KG1 (cell line): ENCODE measurements at regions not wholly inside any gene's neighbourhood (a gene's known extent, or its start where the extent isn't known, plus 50 kb on each side); places are given as distances from the start of the nearest gene placed in this dataset.
A peak's percentile ranks its signal among the peaks of the same experiment; 100 is the strongest.
"Not testable (repeated sequence)": the region's sequence is repeated elsewhere in the genome, so short reads cannot be mapped to it uniquely, and the experiment has no call there.

Experiments used
- DNase-seq: peaks from one replicate; lab custom pipeline; 2025; lab: John Stamatoyannopoulos, UW

- no peak for DNase-seq
Measured at GRCh38 chr2:8370258-8370802, 311.5 kb upstream of the ID2 start.

- DNase-seq, result no peak
Measured at GRCh38 chr2:8371653-8372052, 310.2 kb upstream of the ID2 start.

GRCh38 chr2:8374782-8375181 is 307.1 kb upstream of the ID2 start:
- no peak for DNase-seq

- DNase-seq, result no peak
Measured at GRCh38 chr2:8376603-8377410, 305.0 kb upstream of the ID2 start.

GRCh38 chr2:8378016-8378810 is 303.6 kb upstream of the ID2 start:
- no peak for DNase-seq

GRCh38 chr2:8379128-8379527 is 302.7 kb upstream of the ID2 start:
- no peak for DNase-seq

- DNase-seq, result no peak
Measured at GRCh38 chr2:8379549-8379948, 302.3 kb upstream of the ID2 start.

- DNase-seq, result no peak
Measured at GRCh38 chr2:8380026-8380425, 301.8 kb upstream of the ID2 start.

GRCh38 chr2:8380566-8380965 is 301.3 kb upstream of the ID2 start:
- DNase-seq, result peak; percentile 37

GRCh38 chr2:8382485-8382884 is 299.4 kb upstream of the ID2 start:
- no peak for DNase-seq

- DNase-seq, result not testable (repeated sequence)
Measured at GRCh38 chr2:8386748-8387147, 295.1 kb upstream of the ID2 start.

GRCh38 chr2:8388781-8389180 is 293.1 kb upstream of the ID2 start:
- no peak for DNase-seq

- no peak for DNase-seq
Measured at GRCh38 chr2:8389431-8390108, 292.3 kb upstream of the ID2 start.

GRCh38 chr2:8391126-8391525 is 290.7 kb upstream of the ID2 start:
- no peak for DNase-seq

- DNase-seq, result no peak
Measured at GRCh38 chr2:8391584-8391983, 290.3 kb upstream of the ID2 start.

GRCh38 chr2:8392098-8392866 is 289.6 kb upstream of the ID2 start:
- no peak for DNase-seq

- no peak for DNase-seq
Measured at GRCh38 chr2:8393506-8393905, 288.4 kb upstream of the ID2 start.

GRCh38 chr2:8394131-8394530 is 287.7 kb upstream of the ID2 start:
- DNase-seq, result no peak

- no peak for DNase-seq
Measured at GRCh38 chr2:8394569-8395359, 287.1 kb upstream of the ID2 start.

- DNase-seq, result no peak
Measured at GRCh38 chr2:8395718-8396117, 286.1 kb upstream of the ID2 start.
